Occipital lobe (tissue), 1 donor: ENCODE measurements at regions not wholly inside any gene's neighbourhood (a gene's known extent, or its start where the extent isn't known, plus 50 kb on each side); places are given as distances from the start of the nearest gene placed in this dataset.
"Not testable (repeated sequence)": the region's sequence is repeated elsewhere in the genome, so short reads cannot be mapped to it uniquely, and the experiment has no call there.

ENCODE experiments used
- DNase-seq: peaks from one replicate; lab custom pipeline; 2025; lab: John Stamatoyannopoulos, UW

GRCh38 chr2:239746559-239747246 lies 278.4 kb downstream of the NDUFA10 start:
- no peak for DNase-seq

GRCh38 chr2:239745386-239746227 lies 279.5 kb downstream of the NDUFA10 start:
- DNase-seq, result no peak

- no peak for DNase-seq
Observed at GRCh38 chr2:239744706-239745340, 280.3 kb downstream of the NDUFA10 start.

GRCh38 chr2:239743206-239743605 lies 281.9 kb downstream of the NDUFA10 start:
- DNase-seq, result no peak

- no peak for DNase-seq
Observed at GRCh38 chr2:239742377-239742776, 282.8 kb downstream of the NDUFA10 start.

- DNase-seq, result no peak
Observed at GRCh38 chr2:239739206-239739605, 285.9 kb downstream of the NDUFA10 start.

GRCh38 chr2:239738159-239738558 lies 287.0 kb downstream of the NDUFA10 start:
- DNase-seq, result no peak

- DNase-seq, result no peak
Observed at GRCh38 chr2:239737144-239737463, 288.0 kb downstream of the NDUFA10 start.

- DNase-seq, result no peak
Observed at GRCh38 chr2:239736358-239737143, 288.6 kb downstream of the NDUFA10 start.

- no peak for DNase-seq
Observed at GRCh38 chr2:239735829-239736357, 289.2 kb downstream of the NDUFA10 start.

GRCh38 chr2:239735131-239735828 lies 289.9 kb downstream of the NDUFA10 start:
- DNase-seq, result peak; percentile 50

- DNase-seq, result no peak
Observed at GRCh38 chr2:239734436-239735005, 290.6 kb downstream of the NDUFA10 start.

- DNase-seq, result no peak
Observed at GRCh38 chr2:239732666-239733010, 292.5 kb downstream of the NDUFA10 start.

- DNase-seq, result no peak
Observed at GRCh38 chr2:239731998-239732665, 293.0 kb downstream of the NDUFA10 start.

GRCh38 chr2:239731422-239731821 lies 293.7 kb downstream of the NDUFA10 start:
- no peak for DNase-seq

GRCh38 chr2:239730897-239731296 lies 294.2 kb downstream of the NDUFA10 start:
- DNase-seq, result no peak

GRCh38 chr2:239730567-239730882 lies 294.6 kb downstream of the NDUFA10 start:
- DNase-seq, result not testable (repeated sequence)

- no peak for DNase-seq
Observed at GRCh38 chr2:239729681-239730566, 295.2 kb downstream of the NDUFA10 start.

- DNase-seq, result no peak
Observed at GRCh38 chr2:239729151-239729550, 296.0 kb downstream of the NDUFA10 start.
